BE2C (cell line): ENCODE measurements at regions not wholly inside any gene's neighbourhood (a gene's known extent, or its start where the extent isn't known, plus 50 kb on each side); places are given as distances from the start of the nearest gene placed in this dataset.

Source experiments
- DNase-seq: peaks from one replicate; pipeline ENCODE4 v3.0.0-alpha.2; 2020
- H3K27me3 ChIP-seq: fragments of 250-450 bp; sonication (Bioruptor Pico); 2 replicates; pipeline ENCODE4 v1.5.1; 2020; ENCODE audit warnings: mild to moderate bottlenecking
- H3K36me3 ChIP-seq: fragments of 250-450 bp; sonication (Bioruptor Pico); 2 replicates; pipeline ENCODE4 v1.5.1; 2020; ENCODE audit warnings: mild to moderate bottlenecking
- H3K4me1 ChIP-seq: fragments of 250-450 bp; sonication (Bioruptor Pico); 2 replicates; pipeline ENCODE4 v1.5.1; 2020
- H3K4me3 ChIP-seq: 2 replicates; pipeline ENCODE4 v1.5.1; 2011; ENCODE audit warnings: low read depth, low read length
- H3K9me3 ChIP-seq: fragments of 250-450 bp; sonication (Bioruptor Pico); 2 replicates; pipeline ENCODE4 v1.5.1; 2020
- CTCF ChIP-seq: IDR thresholded peaks from 2 replicates; pipeline ENCODE4 v1.5.1; 2012; ENCODE audit warnings: mild to moderate bottlenecking, low read depth, low read length

GRCh38 chr21:28423521-28424190 is 569.0 kb downstream of the LTN1 start:
- Histone ChIP-seq H3K9me3 (no peaks in the 10 kb centered on the region), H3K4me3 (no peak overlapping the region), H3K27me3 (no peaks in the 10 kb centered on the region), H3K36me3 (no peaks in the 10 kb centered on the region), H3K4me1 (no peaks in the 10 kb centered on the region)
- TF ChIP-seq CTCF, result no peak
- DNase-seq, result no peak

GRCh38 chr21:28421716-28422524 is 570.8 kb downstream of the LTN1 start:
- TF ChIP-seq CTCF, result no peak
- DNase-seq, result no peak
- H3K4me3 ChIP-seq, result no peak overlapping the region
- H3K36me3 ChIP-seq, result no peaks in the 10 kb centered on the region
- H3K27me3 ChIP-seq, result no peaks in the 10 kb centered on the region
- H3K9me3 ChIP-seq, result no peaks in the 10 kb centered on the region
- H3K4me1 ChIP-seq, result no peaks in the 10 kb centered on the region

GRCh38 chr21:28419811-28420210 is 572.9 kb downstream of the LTN1 start:
- Histone ChIP-seq H3K4me1 (no peaks in the 10 kb centered on the region), H3K4me3 (no peak overlapping the region), H3K9me3 (no peaks in the 10 kb centered on the region), H3K36me3 (no peaks in the 10 kb centered on the region), H3K27me3 (no peaks in the 10 kb centered on the region)
- no peak for TF ChIP-seq CTCF
- DNase-seq, result no peak

- Histone ChIP-seq H3K4me1 (no peaks in the 10 kb centered on the region), H3K4me3 (no peak overlapping the region), H3K27me3 (no peaks in the 10 kb centered on the region), H3K9me3 (no peaks in the 10 kb centered on the region), H3K36me3 (no peaks in the 10 kb centered on the region)
- DNase-seq, result no peak
- no peak for TF ChIP-seq CTCF
These were observed 573.8 kb downstream of the LTN1 start for GRCh38 chr21:28418726-28419514.

GRCh38 chr21:28410256-28410655 is 582.4 kb downstream of the LTN1 start:
- no peaks in the 10 kb centered on the region for H3K9me3 ChIP-seq
- TF ChIP-seq CTCF, result no peak
- H3K4me1 ChIP-seq, result peaks cover 4% of the 10 kb centered on the region; the same call in 1 of the 2 replicates
- H3K27me3 ChIP-seq, result no peaks in the 10 kb centered on the region
- H3K4me3 ChIP-seq, result no peak overlapping the region
- H3K36me3 ChIP-seq, result no peaks in the 10 kb centered on the region
- no peak for DNase-seq
